WI38 (cell line): ENCODE measurements at regions not wholly inside any gene's neighbourhood (a gene's known extent, or its start where the extent isn't known, plus 50 kb on each side); places are given as distances from the start of the nearest gene placed in this dataset.

Experiments
- H3K4me3 ChIP-seq: 2 replicates; pipeline ENCODE4 v1.5.1; 2011; ENCODE audit warnings: low read depth, mild to moderate bottlenecking, control low read depth, low read length
- CTCF ChIP-seq: IDR thresholded peaks from 2 replicates; pipeline ENCODE4 v1.5.1; 2012; ENCODE audit warnings: low read depth, mild to moderate bottlenecking, control low read depth, low read length

- no peak for TF ChIP-seq CTCF
These were observed 446.4 kb upstream of the CCNG1 start for GRCh38 chr5:162990856-162991497.

GRCh38 chr5:162995568-162995967, 441.8 kb upstream of the CCNG1 start:
- no peak overlapping the region for H3K4me3 ChIP-seq
- TF ChIP-seq CTCF, result no peak

More at GRCh38 chr5:162990856-162991497, 446.4 kb upstream of the CCNG1 start:
- no peak overlapping the region for H3K4me3 ChIP-seq

GRCh38 chr5:162996053-162996452, 441.3 kb upstream of the CCNG1 start:
- no peak overlapping the region for H3K4me3 ChIP-seq
- TF ChIP-seq CTCF, result no peak

GRCh38 chr5:163005949-163006348, 431.4 kb upstream of the CCNG1 start:
- no peak overlapping the region for H3K4me3 ChIP-seq
- no peak for TF ChIP-seq CTCF

GRCh38 chr5:163022582-163023128, 414.7 kb upstream of the CCNG1 start:
- TF ChIP-seq CTCF, result no peak
- H3K4me3 ChIP-seq, result no peak overlapping the region

- TF ChIP-seq CTCF, result no peak
- no peak overlapping the region for H3K4me3 ChIP-seq
These were observed 413.5 kb upstream of the CCNG1 start for GRCh38 chr5:163023846-163024245.

GRCh38 chr5:163024936-163025335, 412.5 kb upstream of the CCNG1 start:
- H3K4me3 ChIP-seq, result no peak overlapping the region
- no peak for TF ChIP-seq CTCF
